ENCODE measurements at regions not wholly inside any gene's neighbourhood (a gene's known extent, or its start where the extent isn't known, plus 50 kb on each side); places are given as distances from the start of the nearest gene placed in this dataset.
"Not testable (repeated sequence)": the region's sequence is repeated elsewhere in the genome, so short reads cannot be mapped to it uniquely, and the experiment has no call there.

DNA sequence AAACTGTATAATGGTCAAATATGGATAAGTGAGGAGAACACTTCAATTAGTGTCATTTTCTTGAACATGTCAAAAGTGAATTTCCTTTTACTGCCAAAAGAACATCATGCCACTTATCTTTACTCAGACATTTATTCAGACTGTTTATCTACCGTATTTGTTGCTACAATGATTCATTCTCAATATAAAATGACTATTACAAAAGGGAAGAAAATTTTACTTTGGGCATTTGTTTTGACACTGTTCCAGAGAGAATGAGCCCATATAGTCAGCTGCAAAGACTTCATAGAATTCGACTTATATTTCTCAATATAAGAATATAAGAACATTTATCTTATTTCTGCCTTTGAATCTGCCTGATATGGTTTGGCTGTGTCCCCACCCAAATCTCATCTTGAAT, 1699.1 kb downstream of the BRINP3 start:
- Histone ChIP-seq H3K4me1 (ENCODE audit: insufficient read depth, low read length, poor library complexity, severe bottlenecking) (no peaks in the 10 kb centered on the region), H4K20me1 (ENCODE audit: insufficient read depth, low read length) (no peaks in the 10 kb centered on the region), H3K9me3 (ENCODE audit: low read length) (no peaks in the 10 kb centered on the region), H3K36me3 (ENCODE audit: insufficient read depth, low read length) (no peaks in the 10 kb centered on the region), H3K9me2 (ENCODE audit: insufficient read depth, low read length) (no peaks in the 10 kb centered on the region), H3K4me2 (ENCODE audit: low read length) (no peak overlapping the region), H2AFZ (ENCODE audit: low read length) (no peak overlapping the region), H3K79me2 (ENCODE audit: insufficient read depth, low read depth, low read length) (no peaks in the 10 kb centered on the region), H3K4me3 (ENCODE audit: low read depth, low read length, poor library complexity, severe bottlenecking) (no peak overlapping the region), H3K27ac (ENCODE audit: low read depth, low read length, poor library complexity, severe bottlenecking) (no peak overlapping the region)
- DNase-seq (ENCODE audit: low spot score): no peak
- POLR2A ChIA-PET: no interaction called here
- TF ChIP-seq EZH2phosphoT487 (IDR thresholded peaks at IDR 0.05; ENCODE audit: borderline replicate concordance, low read depth, low read length): no peak
- TF ChIP-seq, protein P1, sequence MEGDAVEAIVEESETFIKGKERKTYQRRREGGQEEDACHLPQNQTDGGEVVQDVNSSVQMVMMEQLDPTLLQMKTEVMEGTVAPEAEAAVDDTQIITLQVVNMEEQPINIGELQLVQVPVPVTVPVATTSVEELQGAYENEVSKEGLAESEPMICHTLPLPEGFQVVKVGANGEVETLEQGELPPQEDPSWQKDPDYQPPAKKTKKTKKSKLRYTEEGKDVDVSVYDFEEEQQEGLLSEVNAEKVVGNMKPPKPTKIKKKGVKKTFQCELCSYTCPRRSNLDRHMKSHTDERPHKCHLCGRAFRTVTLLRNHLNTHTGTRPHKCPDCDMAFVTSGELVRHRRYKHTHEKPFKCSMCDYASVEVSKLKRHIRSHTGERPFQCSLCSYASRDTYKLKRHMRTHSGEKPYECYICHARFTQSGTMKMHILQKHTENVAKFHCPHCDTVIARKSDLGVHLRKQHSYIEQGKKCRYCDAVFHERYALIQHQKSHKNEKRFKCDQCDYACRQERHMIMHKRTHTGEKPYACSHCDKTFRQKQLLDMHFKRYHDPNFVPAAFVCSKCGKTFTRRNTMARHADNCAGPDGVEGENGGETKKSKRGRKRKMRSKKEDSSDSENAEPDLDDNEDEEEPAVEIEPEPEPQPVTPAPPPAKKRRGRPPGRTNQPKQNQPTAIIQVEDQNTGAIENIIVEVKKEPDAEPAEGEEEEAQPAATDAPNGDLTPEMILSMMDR (conservative IDR thresholded peaks at IDR 0.05; ENCODE audit: low read length): no peak
- intact Hi-C loops (cut with micrococcal nuclease; ENCODE audit: unreplicated experiment): no loop called here
- BruUV-seq (replicated peaks): no TSS peak
- CTCF ChIA-PET (ENCODE audit: unreplicated experiment): no interaction called here

DNA sequence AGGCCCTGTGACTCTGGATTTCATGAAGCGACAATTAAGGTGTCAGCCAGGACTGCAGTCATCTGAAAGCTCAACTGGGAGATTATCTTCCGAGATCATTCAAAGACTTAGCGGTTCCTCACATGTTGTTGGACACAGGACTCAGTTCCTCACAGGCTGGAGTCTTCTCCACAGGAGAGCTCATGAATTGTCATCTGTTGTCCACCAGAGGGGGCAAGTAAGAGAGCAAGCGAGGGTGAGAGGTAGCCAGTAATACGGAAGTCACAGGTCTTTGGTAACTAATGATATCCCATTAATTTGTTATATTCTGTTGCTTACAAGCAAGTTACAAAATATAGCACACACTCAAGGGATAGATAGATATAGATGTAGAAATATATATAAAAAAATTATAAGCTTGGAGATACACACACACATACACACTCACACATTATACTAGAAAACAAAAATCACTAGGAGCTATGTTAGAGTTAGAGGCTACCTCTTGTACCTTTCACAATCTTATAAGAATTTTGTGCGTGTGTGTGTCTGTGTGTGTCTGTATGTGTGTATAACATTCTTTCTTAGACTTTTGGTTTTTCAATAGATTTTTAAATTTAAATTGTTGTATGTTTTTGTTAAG, 1695.3 kb downstream of the BRINP3 start:
- Histone ChIP-seq H3K79me2 (ENCODE audit: insufficient read depth, low read depth, low read length) (no peaks in the 10 kb centered on the region), H3K4me3 (ENCODE audit: low read depth, low read length, poor library complexity, severe bottlenecking) (no peak overlapping the region), H3K9me3 (ENCODE audit: low read length) (no peaks in the 10 kb centered on the region), H3K4me1 (ENCODE audit: insufficient read depth, low read length, poor library complexity, severe bottlenecking) (no peaks in the 10 kb centered on the region), H3K27ac (ENCODE audit: low read depth, low read length, poor library complexity, severe bottlenecking) (no peak overlapping the region), H4K20me1 (ENCODE audit: insufficient read depth, low read length) (no peaks in the 10 kb centered on the region), H3K36me3 (ENCODE audit: insufficient read depth, low read length) (no peaks in the 10 kb centered on the region), H3K9me2 (ENCODE audit: insufficient read depth, low read length) (no peaks in the 10 kb centered on the region), H2AFZ (ENCODE audit: low read length) (no peak overlapping the region), H3K4me2 (ENCODE audit: low read length) (no peak overlapping the region)
- peak; percentile 35 for DNase-seq (ENCODE audit: low spot score)
- ChIA-PET POLR2A (no interaction called here), CTCF (ENCODE audit: unreplicated experiment) (no interaction called here)
- intact Hi-C loops (cut with micrococcal nuclease; ENCODE audit: unreplicated experiment): no loop called here
- TF ChIP-seq, protein P1 (conservative IDR thresholded peaks at IDR 0.05; ENCODE audit: low read length): peak; percentile 77
- no peak for TF ChIP-seq EZH2phosphoT487 (IDR thresholded peaks at IDR 0.05; ENCODE audit: borderline replicate concordance, low read depth, low read length)
- BruUV-seq (replicated peaks): no TSS peak

DNA sequence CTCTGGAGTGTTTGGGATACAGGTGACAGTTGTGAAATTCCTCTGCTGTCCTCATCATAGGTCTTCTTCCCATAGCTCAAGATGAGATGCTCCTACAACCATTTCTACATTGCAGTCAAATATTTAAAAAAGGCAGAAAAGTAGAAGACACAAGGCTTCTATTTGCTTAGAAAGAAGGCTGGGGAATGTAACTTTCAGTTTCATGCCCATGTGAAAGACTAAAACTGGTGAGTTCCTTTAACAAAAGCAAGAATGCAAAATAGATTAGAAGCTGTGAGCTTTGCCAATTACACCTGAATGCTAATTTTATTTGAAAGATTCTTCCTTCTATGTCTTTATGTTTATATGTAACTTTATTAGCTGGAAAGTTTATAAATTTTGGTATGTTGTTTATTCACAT, 1682.7 kb downstream of the BRINP3 start:
- TF ChIP-seq, protein P1 (conservative IDR thresholded peaks at IDR 0.05; ENCODE audit: low read length): no peak
- no peak for TF ChIP-seq EZH2phosphoT487 (IDR thresholded peaks at IDR 0.05; ENCODE audit: borderline replicate concordance, low read depth, low read length)
- no peak overlapping the region for H3K27ac ChIP-seq (ENCODE audit: low read depth, low read length, poor library complexity, severe bottlenecking)
- no TSS peak for BruUV-seq (replicated peaks)
- no peaks in the 10 kb centered on the region for H3K9me2 ChIP-seq (ENCODE audit: insufficient read depth, low read length)
- no peak overlapping the region for H3K4me3 ChIP-seq (ENCODE audit: low read depth, low read length, poor library complexity, severe bottlenecking)
- ChIA-PET POLR2A (no interaction called here), CTCF (ENCODE audit: unreplicated experiment) (no interaction called here)
- no peak for DNase-seq (ENCODE audit: low spot score)
- intact Hi-C loops (cut with micrococcal nuclease; ENCODE audit: unreplicated experiment): loop anchor here (5.0 kb wide), 1 partner anchor 617 kb away; no protein-coding TSS in a partner anchor
- H3K9me3 ChIP-seq (ENCODE audit: low read length): no peaks in the 10 kb centered on the region
- no peaks in the 10 kb centered on the region for H3K79me2 ChIP-seq (ENCODE audit: insufficient read depth, low read depth, low read length)
- H3K4me2 ChIP-seq (ENCODE audit: low read length): no peak overlapping the region
- no peak overlapping the region for H2AFZ ChIP-seq (ENCODE audit: low read length)
- H3K4me1 ChIP-seq (ENCODE audit: insufficient read depth, low read length, poor library complexity, severe bottlenecking): no peaks in the 10 kb centered on the region
- no peaks in the 10 kb centered on the region for H3K36me3 ChIP-seq (ENCODE audit: insufficient read depth, low read length)
- no peaks in the 10 kb centered on the region for H4K20me1 ChIP-seq (ENCODE audit: insufficient read depth, low read length)

DNA sequence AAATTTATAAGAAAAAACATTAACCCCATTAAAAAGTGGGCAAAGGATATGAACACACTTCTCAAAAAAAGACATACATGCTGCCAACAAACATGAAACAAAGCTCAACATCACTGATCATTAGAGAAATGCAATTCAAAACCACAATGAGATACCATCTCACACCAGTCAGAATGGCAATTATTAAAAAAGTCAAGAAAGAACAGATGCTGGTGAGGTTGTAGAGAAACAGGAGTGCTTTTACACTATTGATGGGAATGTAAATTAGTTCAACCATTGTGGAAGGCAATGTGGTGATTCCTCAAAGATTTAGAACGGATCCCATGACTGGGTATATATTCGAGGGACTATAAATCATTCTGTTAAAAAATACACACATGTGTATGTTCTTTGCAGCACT, 1665.5 kb downstream of the BRINP3 start:
- intact Hi-C loops (cut with micrococcal nuclease; ENCODE audit: unreplicated experiment); H3K9me3 ChIP-seq (ENCODE audit: low read length); H3K79me2 ChIP-seq (ENCODE audit: insufficient read depth, low read depth, low read length); BruUV-seq (replicated peaks); H3K9me2 ChIP-seq (ENCODE audit: insufficient read depth, low read length); DNase-seq (ENCODE audit: low spot score); H3K27ac ChIP-seq (ENCODE audit: low read depth, low read length, poor library complexity, severe bottlenecking); H2AFZ ChIP-seq (ENCODE audit: low read length); H3K4me2 ChIP-seq (ENCODE audit: low read length); CTCF ChIA-PET (ENCODE audit: unreplicated experiment); H3K4me1 ChIP-seq (ENCODE audit: insufficient read depth, low read length, poor library complexity, severe bottlenecking); H3K4me3 ChIP-seq (ENCODE audit: low read depth, low read length, poor library complexity, severe bottlenecking); H4K20me1 ChIP-seq (ENCODE audit: insufficient read depth, low read length); POLR2A ChIA-PET; H3K36me3 ChIP-seq (ENCODE audit: insufficient read depth, low read length): not testable (repeated sequence)

Data from OCI-LY7 (cell line).